NB4 (cell line): ENCODE measurements at regions not wholly inside any gene's neighbourhood (a gene's known extent, or its start where the extent isn't known, plus 50 kb on each side); places are given as distances from the start of the nearest gene placed in this dataset.

Experiments
- DNase-seq: peaks from one replicate; pipeline ENCODE4 v3.0.0; 2010; ENCODE audit warnings: low read depth
- H3K4me3 ChIP-seq: one replicate; pipeline ENCODE4 v1.5.1; 2011; ENCODE audit warnings: mild to moderate bottlenecking, low read depth, low read length, moderate library complexity
- MAX ChIP-seq: IDR thresholded peaks from 2 replicates; pipeline ENCODE4 v1.6.1; 2011; ENCODE audit warnings: low read depth, low read length
- MYC ChIP-seq: IDR thresholded peaks from 2 replicates; pipeline ENCODE4 v1.6.1; 2011; ENCODE audit warnings: low read depth, low read length
- POLR2A ChIP-seq: IDR thresholded peaks from 2 replicates; pipeline ENCODE4 v1.6.1; 2011; ENCODE audit warnings: mild to moderate bottlenecking; ENCODE audit not compliant: insufficient read length; ENCODE audit errors: extremely low read depth
- TF ChIP-seq, protein P1 (sequence below): IDR thresholded peaks from one replicate; pipeline ENCODE4 v1.5.1; 2012; ENCODE audit warnings: low read depth, low read length

GRCh38 chr3:168165390-168166269 lies 69.9 kb upstream of the GOLIM4 start:
- TF ChIP-seq, protein P1, sequence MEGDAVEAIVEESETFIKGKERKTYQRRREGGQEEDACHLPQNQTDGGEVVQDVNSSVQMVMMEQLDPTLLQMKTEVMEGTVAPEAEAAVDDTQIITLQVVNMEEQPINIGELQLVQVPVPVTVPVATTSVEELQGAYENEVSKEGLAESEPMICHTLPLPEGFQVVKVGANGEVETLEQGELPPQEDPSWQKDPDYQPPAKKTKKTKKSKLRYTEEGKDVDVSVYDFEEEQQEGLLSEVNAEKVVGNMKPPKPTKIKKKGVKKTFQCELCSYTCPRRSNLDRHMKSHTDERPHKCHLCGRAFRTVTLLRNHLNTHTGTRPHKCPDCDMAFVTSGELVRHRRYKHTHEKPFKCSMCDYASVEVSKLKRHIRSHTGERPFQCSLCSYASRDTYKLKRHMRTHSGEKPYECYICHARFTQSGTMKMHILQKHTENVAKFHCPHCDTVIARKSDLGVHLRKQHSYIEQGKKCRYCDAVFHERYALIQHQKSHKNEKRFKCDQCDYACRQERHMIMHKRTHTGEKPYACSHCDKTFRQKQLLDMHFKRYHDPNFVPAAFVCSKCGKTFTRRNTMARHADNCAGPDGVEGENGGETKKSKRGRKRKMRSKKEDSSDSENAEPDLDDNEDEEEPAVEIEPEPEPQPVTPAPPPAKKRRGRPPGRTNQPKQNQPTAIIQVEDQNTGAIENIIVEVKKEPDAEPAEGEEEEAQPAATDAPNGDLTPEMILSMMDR = peak; percentile 50
- no peak for TF ChIP-seq MAX
- peak; percentile 76 for DNase-seq
- H3K4me3 ChIP-seq = no peak overlapping the region

DNA sequence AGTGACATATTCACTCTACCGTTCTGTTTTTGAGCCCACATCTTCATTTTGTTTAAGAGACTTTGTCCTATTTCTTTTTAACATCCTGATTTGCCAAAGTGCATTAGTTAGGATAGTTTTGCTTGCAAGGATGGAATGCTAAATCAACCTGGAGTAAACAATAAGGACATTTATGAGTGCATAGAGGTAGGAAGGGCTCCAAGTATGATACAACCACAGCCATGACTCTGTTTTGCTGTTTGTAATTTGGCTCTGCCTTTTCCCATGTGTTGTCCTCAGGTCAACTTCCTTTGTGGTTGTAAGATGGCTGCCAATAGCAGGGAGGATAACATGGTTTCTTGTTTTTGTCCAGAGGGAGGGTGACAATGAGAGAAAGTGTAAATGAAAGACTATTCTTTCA lies 66.4 kb upstream of the GOLIM4 start:
- H3K4me3 ChIP-seq = no peak overlapping the region
- no peak for DNase-seq
- no peak for TF ChIP-seq MYC
- no peak for TF ChIP-seq MAX
- TF ChIP-seq, protein P1 = no peak
- TF ChIP-seq POLR2A = no peak

DNA sequence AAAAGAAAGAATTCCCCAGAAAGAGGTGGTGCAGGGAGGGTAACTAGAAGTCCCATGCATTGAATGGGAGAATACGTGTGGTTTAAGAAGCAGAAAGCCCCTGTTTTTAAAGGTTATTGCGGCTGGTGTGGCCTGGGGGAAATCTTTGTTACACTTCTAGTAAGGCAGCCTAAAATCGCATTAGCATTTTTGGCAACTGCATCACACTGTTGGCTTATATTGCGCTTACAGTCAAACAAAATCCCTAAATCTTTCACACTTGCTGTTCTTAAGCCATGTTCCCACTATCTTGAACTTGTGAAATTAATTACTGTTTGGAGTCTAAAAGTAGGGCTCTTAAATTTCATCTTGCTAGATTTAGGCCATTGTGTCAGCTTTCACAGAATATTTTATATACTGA lies 66.0 kb upstream of the GOLIM4 start:
- TF ChIP-seq MYC (no peak), POLR2A (no peak), MAX (no peak)
- TF ChIP-seq, protein P1 = no peak
- DNase-seq = no peak
- H3K4me3 ChIP-seq = no peak overlapping the region

- no peak overlapping the region for H3K4me3 ChIP-seq
- DNase-seq = no peak
- TF ChIP-seq POLR2A (no peak), MAX (no peak), MYC (no peak)
- TF ChIP-seq, protein P1 = no peak
Observed at GRCh38 chr3:168157903-168158302, 62.2 kb upstream of the GOLIM4 start.

- DNase-seq = peak; percentile 6
- TF ChIP-seq POLR2A (no peak), MAX (no peak), MYC (no peak)
- TF ChIP-seq, protein P1 = no peak
- no peak overlapping the region for H3K4me3 ChIP-seq
Observed at GRCh38 chr3:168157099-168157700, 61.5 kb upstream of the GOLIM4 start.
